Activated T-cell treated with anti-CD3 and anti-CD28 coated beads, Interleukin-2, amount 50 U/mL, for 72 hours (primary cell): ENCODE measurements at regions not wholly inside any gene's neighbourhood (a gene's known extent, or its start where the extent isn't known, plus 50 kb on each side); places are given as distances from the start of the nearest gene placed in this dataset.

Source experiments
- ATAC-seq, 2 donors: fragments of 150-1000 bp; cut with Tn5 transposase; replicated peaks in 1 of 2; 2 replicates each; pipeline ENCODE4 v1.10.0; 2021; ENCODE audit warnings: moderate library complexity in 2 of 2, mild to moderate bottlenecking in 1 of 2
- DNase-seq, 2 donors: peaks; one replicate each; pipeline ENCODE4 v3.0.0; 2021 to 2022; ENCODE audit warnings: mixed read lengths in 1 of 2
- H3K27ac Mint-ChIP-seq: one replicate; pipeline ENCODE4 v1.8.0; 2022; ENCODE audit warnings: mild to moderate bottlenecking, moderate library complexity, mixed read lengths
- H3K27me3 Mint-ChIP-seq: one replicate; pipeline ENCODE4 v1.8.0; 2022; ENCODE audit warnings: low read depth, mixed read lengths
- H3K36me3 Mint-ChIP-seq, 2 donors: one replicate each; pipeline ENCODE4 v1.8.0; 2022; ENCODE audit warnings: mixed read lengths in 2 of 2, mild to moderate bottlenecking in 1 of 2; ENCODE audit not compliant: insufficient read depth in 2 of 2
- H3K4me1 Mint-ChIP-seq: one replicate; pipeline ENCODE4 v1.8.0; 2022; ENCODE audit warnings: low read depth, mixed read lengths
- H3K4me3 Mint-ChIP-seq, 2 donors: one replicate each; pipeline ENCODE4 v1.8.0; 2022; ENCODE audit warnings: mild to moderate bottlenecking in 2 of 2, mixed read lengths in 2 of 2, moderate library complexity in 2 of 2
- H3K9me3 Mint-ChIP-seq, 2 donors: one replicate each; pipeline ENCODE4 v1.8.0; 2022; ENCODE audit warnings: mixed read lengths in 2 of 2

GRCh38 chr11:37503411-37504059 is 905.5 kb upstream of the RAG2 start:
- Mint-ChIP-seq H3K9me3 (peaks cover 6 to 7% of the 10 kb centered on the region in 2 donors), H3K36me3 (no peaks in the 10 kb centered on the region), H3K27me3 (no peaks in the 10 kb centered on the region), H3K4me3 (no peak overlapping the region), H3K4me1 (peaks cover 16% of the 10 kb centered on the region), H3K27ac (no peak overlapping the region)
- no peak for DNase-seq
- no peak for ATAC-seq

GRCh38 chr11:37502202-37502601 is 904.2 kb upstream of the RAG2 start:
- no peak for ATAC-seq
- Mint-ChIP-seq H3K27ac (no peak overlapping the region), H3K9me3 (peaks cover 4 to 10% of the 10 kb centered on the region in 2 donors), H3K36me3 (no peaks in the 10 kb centered on the region), H3K27me3 (no peaks in the 10 kb centered on the region), H3K4me1 (peaks cover 16% of the 10 kb centered on the region), H3K4me3 (no peak overlapping the region)
- DNase-seq: no peak

- peak in 1 of 2 donors; percentile 37 for ATAC-seq
- Mint-ChIP-seq H3K27ac (no peak overlapping the region), H3K27me3 (no peaks in the 10 kb centered on the region), H3K36me3 (no peaks in the 10 kb centered on the region), H3K9me3 (peaks cover 0 to 5% of the 10 kb centered on the region in 2 donors), H3K4me3 (no peak overlapping the region), H3K4me1 (peaks cover 16% of the 10 kb centered on the region)
- no peak for DNase-seq
Observed at GRCh38 chr11:37500425-37500824, 902.4 kb upstream of the RAG2 start.

GRCh38 chr11:37497326-37497725 is 899.3 kb upstream of the RAG2 start:
- no peak overlapping the region for H3K27ac Mint-ChIP-seq
- ATAC-seq: no peak
- no peak for DNase-seq
- H3K4me1 Mint-ChIP-seq: peaks cover under 1% of the 10 kb centered on the region
- H3K36me3 Mint-ChIP-seq: no peaks in the 10 kb centered on the region
- no peak overlapping the region for H3K4me3 Mint-ChIP-seq
- H3K27me3 Mint-ChIP-seq: no peaks in the 10 kb centered on the region
- H3K9me3 Mint-ChIP-seq: peaks cover 3 to 7% of the 10 kb centered on the region in 2 donors

- H3K36me3 Mint-ChIP-seq: no peaks in the 10 kb centered on the region
- no peak overlapping the region for H3K4me3 Mint-ChIP-seq
- H3K27ac Mint-ChIP-seq: no peak overlapping the region
- no peaks in the 10 kb centered on the region for H3K4me1 Mint-ChIP-seq
- no peaks in the 10 kb centered on the region for H3K27me3 Mint-ChIP-seq
- ATAC-seq: no peak
- peaks cover 3 to 7% of the 10 kb centered on the region in 2 donors for H3K9me3 Mint-ChIP-seq
- DNase-seq: no peak
Observed at GRCh38 chr11:37496201-37496600, 898.2 kb upstream of the RAG2 start.

- Mint-ChIP-seq H3K4me1 (no peaks in the 10 kb centered on the region), H3K4me3 (no peak overlapping the region), H3K27ac (no peak overlapping the region), H3K27me3 (no peaks in the 10 kb centered on the region), H3K9me3 (peaks cover 3 to 4% of the 10 kb centered on the region in 2 donors), H3K36me3 (no peaks in the 10 kb centered on the region)
- DNase-seq (no peak), ATAC-seq (no peak)
Observed at GRCh38 chr11:37484298-37484697, 886.3 kb upstream of the RAG2 start.

GRCh38 chr11:37483761-37484160 is 885.7 kb upstream of the RAG2 start:
- H3K4me1 Mint-ChIP-seq: no peaks in the 10 kb centered on the region
- no peaks in the 10 kb centered on the region for H3K36me3 Mint-ChIP-seq
- H3K4me3 Mint-ChIP-seq: no peak overlapping the region
- no peak for DNase-seq
- no peaks in the 10 kb centered on the region for H3K27me3 Mint-ChIP-seq
- H3K9me3 Mint-ChIP-seq: peaks cover 3 to 4% of the 10 kb centered on the region in 2 donors
- no peak for ATAC-seq
- no peak overlapping the region for H3K27ac Mint-ChIP-seq

GRCh38 chr11:37474889-37475288 is 876.9 kb upstream of the RAG2 start:
- no peak for DNase-seq
- Mint-ChIP-seq H3K4me1 (no peaks in the 10 kb centered on the region), H3K27ac (no peak overlapping the region), H3K4me3 (no peak overlapping the region), H3K36me3 (no peaks in the 10 kb centered on the region), H3K9me3 (peaks cover 7 to 15% of the 10 kb centered on the region in 2 donors), H3K27me3 (no peaks in the 10 kb centered on the region)
- ATAC-seq: no peak

- no peak for DNase-seq
- Mint-ChIP-seq H3K27ac (no peak overlapping the region), H3K27me3 (no peaks in the 10 kb centered on the region), H3K36me3 (no peaks in the 10 kb centered on the region), H3K4me3 (no peak overlapping the region), H3K4me1 (no peaks in the 10 kb centered on the region), H3K9me3 (peaks cover 9% of the 10 kb centered on the region in 2 donors)
- no peak for ATAC-seq
Observed at GRCh38 chr11:37468344-37468743, 870.3 kb upstream of the RAG2 start.

- H3K27me3 Mint-ChIP-seq: no peaks in the 10 kb centered on the region
- H3K36me3 Mint-ChIP-seq: no peaks in the 10 kb centered on the region
- no peak for ATAC-seq
- DNase-seq: no peak
- no peak overlapping the region for H3K27ac Mint-ChIP-seq
- no peak overlapping the region for H3K4me3 Mint-ChIP-seq
- peaks cover 2 to 6% of the 10 kb centered on the region in 2 donors for H3K9me3 Mint-ChIP-seq
- no peaks in the 10 kb centered on the region for H3K4me1 Mint-ChIP-seq
Observed at GRCh38 chr11:37465221-37465620, 867.2 kb upstream of the RAG2 start.

GRCh38 chr11:37459456-37459855 is 861.4 kb upstream of the RAG2 start:
- Mint-ChIP-seq H3K9me3 (peaks cover 2 to 8% of the 10 kb centered on the region in 2 donors), H3K36me3 (no peaks in the 10 kb centered on the region), H3K4me1 (no peaks in the 10 kb centered on the region), H3K27me3 (no peaks in the 10 kb centered on the region), H3K4me3 (no peak overlapping the region), H3K27ac (no peak overlapping the region)
- no peak for DNase-seq
- ATAC-seq: no peak

GRCh38 chr11:37456746-37457145 is 858.7 kb upstream of the RAG2 start:
- Mint-ChIP-seq H3K36me3 (no peaks in the 10 kb centered on the region), H3K27ac (no peak overlapping the region), H3K27me3 (no peaks in the 10 kb centered on the region), H3K4me3 (no peak overlapping the region), H3K4me1 (no peaks in the 10 kb centered on the region), H3K9me3 (peaks cover 4 to 11% of the 10 kb centered on the region in 2 donors)
- DNase-seq: no peak
- no peak for ATAC-seq

GRCh38 chr11:37451903-37452302 is 853.9 kb upstream of the RAG2 start:
- Mint-ChIP-seq H3K36me3 (no peaks in the 10 kb centered on the region), H3K4me1 (no peaks in the 10 kb centered on the region), H3K9me3 (peaks cover 6 to 7% of the 10 kb centered on the region in 2 donors), H3K27me3 (no peaks in the 10 kb centered on the region), H3K4me3 (no peak overlapping the region), H3K27ac (no peak overlapping the region)
- DNase-seq (no peak), ATAC-seq (no peak)

GRCh38 chr11:37450613-37451012 is 852.6 kb upstream of the RAG2 start:
- no peak for ATAC-seq
- Mint-ChIP-seq H3K36me3 (no peaks in the 10 kb centered on the region), H3K4me1 (no peaks in the 10 kb centered on the region), H3K27me3 (no peaks in the 10 kb centered on the region), H3K27ac (no peak overlapping the region), H3K4me3 (no peak overlapping the region), H3K9me3 (peaks cover 6 to 7% of the 10 kb centered on the region in 2 donors)
- DNase-seq: no peak
